Urinary bladder (tissue), 3 donors: ENCODE measurements at regions not wholly inside any gene's neighbourhood (a gene's known extent, or its start where the extent isn't known, plus 50 kb on each side); places are given as distances from the start of the nearest gene placed in this dataset.

Experiments
- DNase-seq: peaks from one replicate; pipeline ENCODE4 v3.0.0-alpha.2; 2015; ENCODE audit errors: extremely low spot score
- H3K27ac ChIP-seq: one replicate; pipeline ENCODE4 v1.5.1; 2013; ENCODE audit warnings: low read depth, mild to moderate bottlenecking, moderate library complexity
- H3K36me3 ChIP-seq: one replicate; pipeline ENCODE4 v1.6.1; 2013; ENCODE audit warnings: mild to moderate bottlenecking, moderate library complexity; ENCODE audit not compliant: insufficient read depth
- H3K4me1 ChIP-seq: one replicate; pipeline ENCODE4 v1.6.1; 2013; ENCODE audit warnings: mild to moderate bottlenecking, moderate library complexity; ENCODE audit not compliant: insufficient read depth
- H3K4me3 ChIP-seq: one replicate; pipeline ENCODE4 v1.5.1; 2013; ENCODE audit warnings: low read depth, low read length
- WGBS: extraction: QIAGEN DNeasy Blood & Tissue Kit; methylation state at CpG from one replicate; pipeline ENCODE4 v1.1.7; 2013; 5-methylcytosine and 5-hydroxymethylcytosine counted together
- donor health status: healthy with polysubstance abuse.
- donor health status: healthy.

- H3K4me1 ChIP-seq = no peaks in the 10 kb centered on the region
- DNase-seq = no peak
- no peak overlapping the region for H3K27ac ChIP-seq
- no peak overlapping the region for H3K4me3 ChIP-seq
- WGBS = 95% methylated on average over 1 of the region's 1 CpG
- no peaks in the 10 kb centered on the region for H3K36me3 ChIP-seq
Measured at GRCh38 chr3:110629917-110630316, 441.7 kb upstream of the NECTIN3 start.

GRCh38 chr3:110644203-110644602, 427.4 kb upstream of the NECTIN3 start:
- Histone ChIP-seq H3K27ac (no peak overlapping the region), H3K4me1 (no peaks in the 10 kb centered on the region), H3K36me3 (no peaks in the 10 kb centered on the region), H3K4me3 (no peak overlapping the region)
- no peak for DNase-seq
- WGBS = 92% methylated on average over 17 of the region's 17 CpGs

- no peaks in the 10 kb centered on the region for H3K36me3 ChIP-seq
- no peak overlapping the region for H3K27ac ChIP-seq
- no peaks in the 10 kb centered on the region for H3K4me1 ChIP-seq
- H3K4me3 ChIP-seq = no peak overlapping the region
- WGBS = 66% methylated on average over 1 of the region's 1 CpG
- no peak for DNase-seq
Measured at GRCh38 chr3:110646055-110646454, 425.6 kb upstream of the NECTIN3 start.

GRCh38 chr3:110646496-110646895, 425.1 kb upstream of the NECTIN3 start:
- H3K36me3 ChIP-seq = no peaks in the 10 kb centered on the region
- no peaks in the 10 kb centered on the region for H3K4me1 ChIP-seq
- H3K4me3 ChIP-seq = no peak overlapping the region
- DNase-seq = no peak
- H3K27ac ChIP-seq = no peak overlapping the region

GRCh38 chr3:110647586-110647985, 424.0 kb upstream of the NECTIN3 start:
- Histone ChIP-seq H3K4me1 (no peaks in the 10 kb centered on the region), H3K4me3 (no peak overlapping the region), H3K27ac (no peak overlapping the region), H3K36me3 (no peaks in the 10 kb centered on the region)
- WGBS = 63% methylated on average over 2 of the region's 2 CpGs
- no peak for DNase-seq

GRCh38 chr3:110650741-110651140, 420.9 kb upstream of the NECTIN3 start:
- WGBS = 45% methylated on average over 1 of the region's 1 CpG
- Histone ChIP-seq H3K4me1 (no peaks in the 10 kb centered on the region), H3K36me3 (no peaks in the 10 kb centered on the region), H3K27ac (no peak overlapping the region), H3K4me3 (no peak overlapping the region)
- no peak for DNase-seq

GRCh38 chr3:110654843-110655502, 416.6 kb upstream of the NECTIN3 start:
- no peak overlapping the region for H3K4me3 ChIP-seq
- H3K36me3 ChIP-seq = no peaks in the 10 kb centered on the region
- DNase-seq = no peak
- WGBS = 68% methylated on average over 3 of the region's 3 CpGs
- H3K4me1 ChIP-seq = no peaks in the 10 kb centered on the region
- no peak overlapping the region for H3K27ac ChIP-seq

- DNase-seq = no peak
- Histone ChIP-seq H3K27ac (no peak overlapping the region), H3K4me3 (no peak overlapping the region), H3K4me1 (no peaks in the 10 kb centered on the region), H3K36me3 (no peaks in the 10 kb centered on the region)
- WGBS = 25% methylated on average over 3 of the region's 3 CpGs
Measured at GRCh38 chr3:110656394-110657025, 415.1 kb upstream of the NECTIN3 start.

GRCh38 chr3:110664148-110664547, 407.5 kb upstream of the NECTIN3 start:
- H3K4me3 ChIP-seq = no peak overlapping the region
- 82% methylated on average over 2 of the region's 2 CpGs for WGBS
- no peaks in the 10 kb centered on the region for H3K36me3 ChIP-seq
- H3K27ac ChIP-seq = no peak overlapping the region
- H3K4me1 ChIP-seq = no peaks in the 10 kb centered on the region
- DNase-seq = no peak

GRCh38 chr3:110666495-110666894, 405.1 kb upstream of the NECTIN3 start:
- Histone ChIP-seq H3K4me1 (no peaks in the 10 kb centered on the region), H3K36me3 (no peaks in the 10 kb centered on the region), H3K4me3 (no peak overlapping the region), H3K27ac (no peak overlapping the region)
- 90% methylated on average over 2 of the region's 2 CpGs for WGBS
- DNase-seq = no peak

- WGBS = 88% methylated on average over 2 of the region's 2 CpGs
- no peak overlapping the region for H3K4me3 ChIP-seq
- no peak overlapping the region for H3K27ac ChIP-seq
- DNase-seq = no peak
- H3K4me1 ChIP-seq = no peaks in the 10 kb centered on the region
- H3K36me3 ChIP-seq = no peaks in the 10 kb centered on the region
Measured at GRCh38 chr3:110667216-110667615, 404.4 kb upstream of the NECTIN3 start.

GRCh38 chr3:110670407-110670806, 401.2 kb upstream of the NECTIN3 start:
- no peak for DNase-seq
- H3K27ac ChIP-seq = no peak overlapping the region
- no peaks in the 10 kb centered on the region for H3K36me3 ChIP-seq
- no peak overlapping the region for H3K4me3 ChIP-seq
- no peaks in the 10 kb centered on the region for H3K4me1 ChIP-seq

- Histone ChIP-seq H3K36me3 (no peaks in the 10 kb centered on the region), H3K27ac (no peak overlapping the region), H3K4me3 (no peak overlapping the region), H3K4me1 (no peaks in the 10 kb centered on the region)
- DNase-seq = no peak
- 30% methylated on average over 3 of the region's 3 CpGs for WGBS
Measured at GRCh38 chr3:110677506-110677905, 394.1 kb upstream of the NECTIN3 start.

GRCh38 chr3:110679285-110679684, 392.3 kb upstream of the NECTIN3 start:
- no peaks in the 10 kb centered on the region for H3K4me1 ChIP-seq
- 80% methylated on average over 2 of the region's 2 CpGs for WGBS
- no peaks in the 10 kb centered on the region for H3K36me3 ChIP-seq
- DNase-seq = no peak
- no peak overlapping the region for H3K4me3 ChIP-seq
- no peak overlapping the region for H3K27ac ChIP-seq
